Glutamatergic neuron (in vitro differentiated cells): ENCODE measurements at regions not wholly inside any gene's neighbourhood (a gene's known extent, or its start where the extent isn't known, plus 50 kb on each side); places are given as distances from the start of the nearest gene placed in this dataset.
"Not testable (repeated sequence)": the region's sequence is repeated elsewhere in the genome, so short reads cannot be mapped to it uniquely, and the experiment has no call there.

Experiments
- DNase-seq: peaks from one replicate; pipeline ENCODE4 v3.0.0; 2022
- H3K27ac Mint-ChIP-seq: one replicate; pipeline ENCODE4 v1.8.0; 2020; ENCODE audit warnings: mild to moderate bottlenecking, mixed read lengths, inconsistent platforms; ENCODE audit not compliant: unreplicated experiment
- H3K27me3 Mint-ChIP-seq: one replicate; pipeline ENCODE4 v1.8.0; 2020; ENCODE audit warnings: mild to moderate bottlenecking, moderate library complexity, mixed read lengths, inconsistent platforms; ENCODE audit not compliant: unreplicated experiment
- H3K36me3 Mint-ChIP-seq: one replicate; pipeline ENCODE4 v1.8.0; 2020; ENCODE audit warnings: mild to moderate bottlenecking, mixed read lengths, inconsistent platforms; ENCODE audit not compliant: unreplicated experiment
- H3K4me1 Mint-ChIP-seq: one replicate; pipeline ENCODE4 v1.8.0; 2020; ENCODE audit warnings: mild to moderate bottlenecking, low read depth, mixed read lengths, inconsistent platforms; ENCODE audit not compliant: unreplicated experiment
- H3K4me3 Mint-ChIP-seq: one replicate; pipeline ENCODE4 v1.8.0; 2020; ENCODE audit warnings: mild to moderate bottlenecking, mixed read lengths, inconsistent platforms; ENCODE audit not compliant: unreplicated experiment
- H3K9me3 Mint-ChIP-seq: one replicate; pipeline ENCODE4 v1.8.0; 2020; ENCODE audit warnings: mild to moderate bottlenecking, moderate library complexity, mixed read lengths, inconsistent platforms; ENCODE audit not compliant: unreplicated experiment
- CTCF ChIP-seq: fragments of 200-600 bp; sonication (generic); IDR thresholded peaks from one replicate; pipeline ENCODE4 v1.5.0; 2021; ENCODE audit not compliant: partially characterized antibody, unreplicated experiment

GRCh38 chr4:134510544-134510943, 309.0 kb upstream of the PABPC4L start:
- H3K27ac Mint-ChIP-seq: no peak overlapping the region
- H3K36me3 Mint-ChIP-seq: no peaks in the 10 kb centered on the region
- no peak overlapping the region for H3K4me3 Mint-ChIP-seq
- no peak for DNase-seq
- H3K4me1 Mint-ChIP-seq: peaks cover 8% of the 10 kb centered on the region
- no peak for TF ChIP-seq CTCF
- H3K27me3 Mint-ChIP-seq: no peaks in the 10 kb centered on the region
- no peaks in the 10 kb centered on the region for H3K9me3 Mint-ChIP-seq

GRCh38 chr4:134505511-134505910, 303.9 kb upstream of the PABPC4L start:
- Mint-ChIP-seq H3K27me3 (no peaks in the 10 kb centered on the region), H3K4me1 (peaks cover 4% of the 10 kb centered on the region), H3K36me3 (no peaks in the 10 kb centered on the region)

GRCh38 chr4:134501973-134502643, 300.5 kb upstream of the PABPC4L start:
- Mint-ChIP-seq H3K4me1 (no peaks in the 10 kb centered on the region), H3K36me3 (no peaks in the 10 kb centered on the region), H3K9me3 (peaks cover 3% of the 10 kb centered on the region), H3K27me3 (no peaks in the 10 kb centered on the region), H3K27ac (no peak overlapping the region), H3K4me3 (no peak overlapping the region)
- no peak for DNase-seq
- TF ChIP-seq CTCF: no peak

More at GRCh38 chr4:134505511-134505910, 303.9 kb upstream of the PABPC4L start:
- Mint-ChIP-seq H3K4me3 (no peak overlapping the region), H3K9me3 (peaks cover 3% of the 10 kb centered on the region), H3K27ac (no peak overlapping the region)
- DNase-seq: no peak
- TF ChIP-seq CTCF: no peak

- not testable (repeated sequence) for DNase-seq, H3K4me1 Mint-ChIP-seq, H3K4me3 Mint-ChIP-seq, H3K9me3 Mint-ChIP-seq, H3K27ac Mint-ChIP-seq, H3K36me3 Mint-ChIP-seq, H3K27me3 Mint-ChIP-seq
Measured at GRCh38 chr4:134501488-134501887, 299.9 kb upstream of the PABPC4L start.

GRCh38 chr4:134499074-134499473, 297.5 kb upstream of the PABPC4L start:
- no peak for DNase-seq
- no peaks in the 10 kb centered on the region for H3K36me3 Mint-ChIP-seq
- no peak for TF ChIP-seq CTCF
- no peak overlapping the region for H3K4me3 Mint-ChIP-seq
- H3K27me3 Mint-ChIP-seq: no peaks in the 10 kb centered on the region
- H3K27ac Mint-ChIP-seq: no peak overlapping the region
- no peaks in the 10 kb centered on the region for H3K4me1 Mint-ChIP-seq
- peaks cover 3% of the 10 kb centered on the region for H3K9me3 Mint-ChIP-seq
